Karpas-422 (cell line): ENCODE measurements at regions not wholly inside any gene's neighbourhood (a gene's known extent, or its start where the extent isn't known, plus 50 kb on each side); places are given as distances from the start of the nearest gene placed in this dataset.

Experiments used
- DNase-seq: peaks from one replicate; pipeline ENCODE4 v3.0.0-alpha.2; 2015
- H2AFZ ChIP-seq: fragments of 200-600 bp; sonication (generic); 2 replicates; pipeline ENCODE4 v1.6.1; 2014; ENCODE audit warnings: antibody characterized with exemption, low read length, mixed read lengths
- H3K27ac ChIP-seq: fragments of 200-600 bp; sonication (generic); 2 replicates; pipeline ENCODE4 v1.5.1; 2014; ENCODE audit warnings: mild to moderate bottlenecking, low read length, moderate library complexity
- H3K27me3 ChIP-seq: fragments of 200-600 bp; sonication (generic); 2 replicates; pipeline ENCODE4 v1.6.1; 2014; ENCODE audit warnings: low read length, mixed read lengths
- H3K36me3 ChIP-seq: fragments of 200-600 bp; sonication (generic); 2 replicates; pipeline ENCODE4 v1.6.1; 2014; ENCODE audit warnings: low read length, mixed read lengths; ENCODE audit not compliant: insufficient read depth
- H3K4me1 ChIP-seq: fragments of 200-600 bp; sonication (generic); 2 replicates; pipeline ENCODE4 v1.6.1; 2014; ENCODE audit warnings: mild to moderate bottlenecking, low read length, mixed read lengths
- H3K4me2 ChIP-seq: fragments of 200-600 bp; sonication (generic); 2 replicates; pipeline ENCODE4 v1.6.1; 2014; ENCODE audit warnings: low read length, low read depth, mild to moderate bottlenecking; ENCODE audit not compliant: poor library complexity, severe bottlenecking
- H3K4me3 ChIP-seq: fragments of 200-600 bp; sonication (generic); 2 replicates; pipeline ENCODE4 v1.5.1; 2014; ENCODE audit warnings: mild to moderate bottlenecking, antibody characterized with exemption, low read length, mixed read lengths
- H3K79me2 ChIP-seq: fragments of 200-600 bp; sonication (generic); 2 replicates; pipeline ENCODE4 v1.6.1; 2014; ENCODE audit warnings: mild to moderate bottlenecking, low read length, mixed read lengths
- H3K9ac ChIP-seq: fragments of 200-600 bp; sonication (generic); 2 replicates; pipeline ENCODE4 v1.6.0; 2014; ENCODE audit warnings: low read length
- H3K9me2 ChIP-seq: fragments of 200-600 bp; sonication (generic), shearing (Covaris generic); replicated peaks from 2 replicates; pipeline ENCODE4 v1.6.0; 2014; ENCODE audit warnings: mild to moderate bottlenecking, low read length, moderate library complexity; ENCODE audit not compliant: insufficient read depth
- H3K9me3 ChIP-seq: fragments of 300-700, 200-600 bp; sonication (generic); 2 replicates; pipeline ENCODE4 v1.6.1; 2014; ENCODE audit warnings: low read length, mixed read lengths
- H4K20me1 ChIP-seq: fragments of 200-600 bp; sonication (generic); 2 replicates; pipeline ENCODE4 v1.6.1; 2014; ENCODE audit warnings: mild to moderate bottlenecking, antibody characterized with exemption, low read length, low read depth; ENCODE audit not compliant: insufficient read depth

DNA sequence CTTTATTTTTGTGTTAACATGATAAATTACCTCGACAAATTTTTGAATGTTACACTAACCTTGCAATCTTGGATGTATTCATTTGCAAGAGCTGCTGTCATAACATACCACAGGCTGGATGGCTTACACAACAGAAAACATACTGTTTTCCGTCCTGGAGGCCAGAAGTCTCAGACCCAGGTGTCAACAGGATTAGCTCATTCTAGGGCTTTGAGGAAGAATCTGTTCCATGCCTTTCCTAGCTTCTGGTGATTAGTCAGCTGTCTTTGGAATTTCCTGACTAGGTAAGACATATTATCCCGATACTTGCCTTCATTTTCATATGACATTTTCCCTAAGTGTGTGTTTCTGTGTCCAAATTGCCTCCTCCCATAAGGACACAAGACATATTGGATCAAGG is 188.6 kb upstream of the CDH19 start:
- DNase-seq = no peak

DNA sequence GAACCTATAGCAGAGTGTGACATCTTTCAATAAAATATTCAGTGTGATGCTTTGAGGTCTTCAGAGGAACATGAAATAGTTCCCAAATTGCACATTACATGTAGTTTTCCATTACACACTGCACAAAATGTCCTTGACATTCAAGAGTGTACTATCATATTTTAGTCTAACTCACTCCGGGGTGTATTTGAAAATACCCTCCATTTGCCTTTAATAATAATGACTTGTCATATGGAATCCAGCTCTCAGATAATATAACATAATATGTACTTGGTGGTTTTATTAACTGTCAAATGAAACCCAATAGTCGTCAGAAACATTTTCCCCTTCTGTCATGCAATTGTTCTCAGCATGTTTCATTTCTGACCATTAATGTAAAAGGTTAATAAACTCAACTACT is 176.7 kb upstream of the CDH19 start:
- no peak for DNase-seq
- Histone ChIP-seq H3K79me2 (no peaks in the 10 kb centered on the region), H3K4me1 (no peaks in the 10 kb centered on the region), H3K9ac (no peak overlapping the region), H3K36me3 (no peaks in the 10 kb centered on the region), H2AFZ (no peak overlapping the region), H4K20me1 (no peaks in the 10 kb centered on the region), H3K9me3 (peaks cover 61% of the 10 kb centered on the region), H3K4me3 (no peak overlapping the region), H3K9me2 (no peaks in the 10 kb centered on the region), H3K27me3 (no peaks in the 10 kb centered on the region), H3K27ac (no peak overlapping the region), H3K4me2 (no peak overlapping the region)

More for the DNA sequence above, 188.6 kb upstream of the CDH19 start:
- Histone ChIP-seq H3K36me3 (no peaks in the 10 kb centered on the region), H3K4me2 (no peak overlapping the region), H3K27ac (no peak overlapping the region), H2AFZ (no peak overlapping the region), H4K20me1 (no peaks in the 10 kb centered on the region), H3K9ac (no peak overlapping the region), H3K9me3 (peaks cover 58% of the 10 kb centered on the region), H3K79me2 (no peaks in the 10 kb centered on the region), H3K4me3 (no peak overlapping the region), H3K4me1 (no peaks in the 10 kb centered on the region), H3K9me2 (no peaks in the 10 kb centered on the region), H3K27me3 (no peaks in the 10 kb centered on the region)

DNA sequence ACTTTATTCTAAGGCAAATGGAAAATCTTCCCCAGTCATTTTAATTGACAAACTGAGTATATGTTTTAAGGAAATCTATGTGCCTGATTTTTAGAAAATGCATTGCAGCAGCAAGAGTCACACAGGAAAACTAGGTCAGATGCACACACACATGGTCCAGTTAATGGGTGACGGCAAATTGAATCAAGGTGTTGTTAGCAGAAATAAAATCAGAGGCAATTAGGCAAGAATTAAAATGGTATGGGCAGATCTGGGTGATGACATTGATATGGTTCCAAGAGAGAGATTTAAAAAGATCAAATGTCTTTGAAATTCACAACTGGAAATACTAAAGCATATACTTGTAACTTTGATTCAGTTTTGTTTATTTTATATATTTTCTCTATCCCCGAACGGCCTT is 174.2 kb upstream of the CDH19 start:
- H3K27ac ChIP-seq = no peak overlapping the region
- no peaks in the 10 kb centered on the region for H4K20me1 ChIP-seq
- H3K9me2 ChIP-seq = no peaks in the 10 kb centered on the region
- no peak overlapping the region for H3K9ac ChIP-seq
- H3K4me3 ChIP-seq = no peak overlapping the region
- DNase-seq = no peak
- no peaks in the 10 kb centered on the region for H3K4me1 ChIP-seq
- H3K27me3 ChIP-seq = no peaks in the 10 kb centered on the region
- no peak overlapping the region for H2AFZ ChIP-seq
- no peaks in the 10 kb centered on the region for H3K79me2 ChIP-seq
- no peaks in the 10 kb centered on the region for H3K36me3 ChIP-seq
- H3K9me3 ChIP-seq = peaks cover 67% of the 10 kb centered on the region
- H3K4me2 ChIP-seq = no peak overlapping the region

DNA sequence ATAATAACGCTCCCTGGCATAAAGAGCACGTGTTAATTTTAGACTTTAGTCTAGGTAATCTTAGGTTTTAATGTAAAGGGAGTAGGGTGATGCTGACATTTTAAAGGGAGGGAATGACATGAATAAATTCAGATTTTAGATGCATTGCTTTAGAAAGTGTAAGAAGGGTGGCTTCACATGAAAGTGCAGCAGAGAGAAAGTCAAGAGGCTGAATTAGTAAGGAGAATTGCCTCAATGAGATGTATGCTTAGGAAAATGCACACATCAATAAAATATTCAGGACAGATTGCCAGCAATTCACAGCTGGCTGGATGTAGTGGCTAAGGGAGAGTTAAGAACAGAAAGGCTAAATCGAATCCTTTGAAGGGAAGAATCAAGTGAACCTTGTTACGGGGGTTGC is 165.5 kb upstream of the CDH19 start:
- Histone ChIP-seq H3K4me2 (no peak overlapping the region), H4K20me1 (no peaks in the 10 kb centered on the region), H3K36me3 (no peaks in the 10 kb centered on the region), H3K4me1 (no peaks in the 10 kb centered on the region), H3K9ac (no peak overlapping the region), H3K4me3 (no peak overlapping the region), H3K9me2 (no peaks in the 10 kb centered on the region), H2AFZ (no peak overlapping the region), H3K79me2 (no peaks in the 10 kb centered on the region), H3K27me3 (no peaks in the 10 kb centered on the region), H3K27ac (no peak overlapping the region), H3K9me3 (peaks cover 21% of the 10 kb centered on the region)
- no peak for DNase-seq

DNA sequence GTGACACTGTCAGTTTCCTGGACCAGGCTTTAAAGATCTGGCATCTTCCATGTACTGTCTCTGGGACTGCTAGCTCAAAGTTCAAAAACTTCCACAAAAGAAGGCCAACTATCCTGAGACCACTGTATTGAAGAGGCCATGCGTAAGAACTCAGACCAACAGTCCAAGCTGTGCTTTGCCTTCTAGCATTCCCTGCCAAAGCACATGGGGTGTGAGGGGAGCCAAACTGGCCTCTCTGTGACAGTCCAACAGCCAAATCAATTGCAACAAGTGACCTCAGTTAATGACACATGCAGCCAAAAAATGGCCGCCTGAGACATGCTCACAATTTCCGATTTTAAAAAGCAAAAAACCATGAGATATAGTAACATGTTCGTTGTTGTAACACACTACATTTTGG is 160.3 kb upstream of the CDH19 start:
- H4K20me1 ChIP-seq = no peaks in the 10 kb centered on the region
- H2AFZ ChIP-seq = no peak overlapping the region
- H3K79me2 ChIP-seq = no peaks in the 10 kb centered on the region
- no peak for DNase-seq
- no peak overlapping the region for H3K4me3 ChIP-seq
- H3K4me1 ChIP-seq = no peaks in the 10 kb centered on the region
- no peaks in the 10 kb centered on the region for H3K9me2 ChIP-seq
- peaks cover 39% of the 10 kb centered on the region for H3K9me3 ChIP-seq
- no peak overlapping the region for H3K27ac ChIP-seq
- no peak overlapping the region for H3K4me2 ChIP-seq
- no peaks in the 10 kb centered on the region for H3K36me3 ChIP-seq
- H3K9ac ChIP-seq = no peak overlapping the region
- H3K27me3 ChIP-seq = no peaks in the 10 kb centered on the region

DNA sequence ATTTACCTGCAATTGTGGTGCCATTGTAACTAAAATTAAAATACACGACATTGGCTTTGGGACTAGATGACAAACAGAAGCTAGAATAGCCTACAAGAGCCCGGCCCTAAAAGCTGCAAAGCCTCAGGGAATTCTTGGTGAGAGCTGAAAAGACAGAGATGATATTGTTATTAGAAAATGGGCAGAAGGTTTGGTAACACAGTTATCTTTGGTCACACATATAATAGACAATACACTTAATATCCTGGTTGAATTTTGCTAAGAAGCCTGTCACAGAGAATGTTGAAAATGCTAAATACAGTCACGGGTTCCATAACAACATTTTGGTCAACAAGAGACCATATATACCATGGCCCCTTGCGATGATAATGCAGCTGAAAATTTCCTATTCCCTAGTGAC is 157.3 kb upstream of the CDH19 start:
- no peak overlapping the region for H2AFZ ChIP-seq
- no peaks in the 10 kb centered on the region for H3K9me2 ChIP-seq
- H3K4me2 ChIP-seq = no peak overlapping the region
- H3K9me3 ChIP-seq = peaks cover 54% of the 10 kb centered on the region
- no peak overlapping the region for H3K9ac ChIP-seq
- no peaks in the 10 kb centered on the region for H4K20me1 ChIP-seq
- no peak for DNase-seq
- H3K36me3 ChIP-seq = no peaks in the 10 kb centered on the region
- no peak overlapping the region for H3K4me3 ChIP-seq
- H3K27ac ChIP-seq = no peak overlapping the region
- no peaks in the 10 kb centered on the region for H3K79me2 ChIP-seq
- H3K27me3 ChIP-seq = no peaks in the 10 kb centered on the region
- no peaks in the 10 kb centered on the region for H3K4me1 ChIP-seq

DNA sequence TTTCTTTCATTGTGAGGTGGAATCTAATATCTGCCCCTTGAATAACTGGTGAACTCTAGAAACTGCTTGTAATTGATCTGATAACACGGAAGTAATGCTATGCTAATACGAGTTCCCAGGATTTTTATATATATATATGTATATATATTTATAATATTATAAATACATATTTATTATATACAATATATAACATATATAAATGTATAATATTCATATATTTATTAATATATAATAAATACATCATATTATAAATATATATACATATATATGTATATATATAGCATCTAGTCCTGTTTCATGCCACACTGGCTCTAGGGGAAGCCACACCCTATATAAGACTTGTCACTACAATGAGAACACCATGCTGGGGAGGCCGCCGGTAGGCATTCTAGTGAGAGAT is 156.7 kb upstream of the CDH19 start:
- H3K4me1 ChIP-seq = no peaks in the 10 kb centered on the region
- H3K9me2 ChIP-seq = no peaks in the 10 kb centered on the region
- no peak overlapping the region for H3K4me2 ChIP-seq
- H3K79me2 ChIP-seq = no peaks in the 10 kb centered on the region
- no peak overlapping the region for H3K27ac ChIP-seq
- H3K4me3 ChIP-seq = no peak overlapping the region
- H3K9me3 ChIP-seq = peaks cover 56% of the 10 kb centered on the region
- H3K9ac ChIP-seq = no peak overlapping the region
- no peak for DNase-seq
- no peaks in the 10 kb centered on the region for H4K20me1 ChIP-seq
- H2AFZ ChIP-seq = no peak overlapping the region
- no peaks in the 10 kb centered on the region for H3K27me3 ChIP-seq
- H3K36me3 ChIP-seq = no peaks in the 10 kb centered on the region

DNA sequence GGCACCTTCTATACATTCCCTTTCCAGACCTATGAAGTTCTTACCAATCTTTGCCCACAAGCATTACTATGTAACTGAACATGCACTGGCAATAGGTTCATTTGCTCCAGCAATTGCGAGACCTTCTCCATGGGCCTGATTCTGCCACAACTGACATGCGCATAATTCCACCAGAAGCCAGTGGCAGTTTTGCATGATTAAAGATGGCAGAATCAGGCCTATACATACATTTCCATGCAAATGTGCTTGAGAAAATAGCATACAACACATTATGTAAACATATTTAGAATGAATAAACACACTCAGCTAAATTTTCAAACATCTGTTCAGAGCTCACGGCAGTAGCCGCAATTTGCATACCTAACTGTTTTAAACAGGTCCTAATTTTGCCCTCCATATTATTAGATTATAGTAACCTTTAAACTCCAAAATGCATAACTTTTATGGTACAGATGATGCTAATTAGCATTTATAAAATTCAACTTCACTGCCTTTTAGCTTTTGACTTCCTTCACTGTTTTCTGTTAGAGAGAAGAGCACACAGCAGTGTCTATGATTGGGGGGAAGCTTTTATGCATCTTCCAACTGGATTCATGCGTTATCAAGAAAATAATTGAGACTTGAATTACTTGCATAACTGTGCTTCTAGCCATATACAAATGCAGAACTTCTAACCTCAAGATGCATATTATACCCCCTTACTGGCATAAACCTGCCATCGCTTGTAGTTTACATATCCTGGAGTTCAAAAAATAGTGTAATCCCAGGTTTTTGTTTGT is 155.3 kb upstream of the CDH19 start:
- H3K9ac ChIP-seq = no peak overlapping the region
- H3K4me3 ChIP-seq = no peak overlapping the region
- DNase-seq = no peak
- no peaks in the 10 kb centered on the region for H3K36me3 ChIP-seq
- H2AFZ ChIP-seq = no peak overlapping the region
- H3K79me2 ChIP-seq = no peaks in the 10 kb centered on the region
- H4K20me1 ChIP-seq = no peaks in the 10 kb centered on the region
- peaks cover 58% of the 10 kb centered on the region for H3K9me3 ChIP-seq
- H3K27ac ChIP-seq = no peak overlapping the region
- no peaks in the 10 kb centered on the region for H3K27me3 ChIP-seq
- H3K4me1 ChIP-seq = no peaks in the 10 kb centered on the region
- no peak overlapping the region for H3K4me2 ChIP-seq
- no peaks in the 10 kb centered on the region for H3K9me2 ChIP-seq
